ENCODE measurements at regions not wholly inside any gene's neighbourhood (a gene's known extent, or its start where the extent isn't known, plus 50 kb on each side); places are given as distances from the start of the nearest gene placed in this dataset.

DNA sequence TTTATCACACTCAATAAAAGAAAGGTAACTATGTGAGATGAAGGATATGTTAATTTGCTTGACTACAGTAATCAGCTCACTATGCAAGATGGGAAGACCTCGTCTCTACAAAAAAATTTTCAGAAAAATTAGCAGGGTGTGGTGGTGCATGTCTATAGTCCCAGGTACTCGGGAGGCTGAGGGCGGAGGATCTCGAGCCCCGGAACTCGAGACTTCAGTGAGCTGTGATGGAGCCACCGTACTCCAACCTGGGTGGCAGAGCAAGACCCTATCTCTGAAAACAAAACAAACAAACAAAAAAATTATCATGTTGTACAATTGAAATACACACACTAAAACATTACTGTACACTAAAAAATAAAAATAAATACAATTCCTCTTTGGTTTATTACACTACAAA lies 376.7 kb upstream of the KLHL1 start:
- peaks cover 48% of the 10 kb centered on the region for H3K27me3 Mint-ChIP-seq (ENCODE audit: insufficient read depth, unreplicated experiment)
- peaks cover 7% of the 10 kb centered on the region for H3K9me3 Mint-ChIP-seq (ENCODE audit: unreplicated experiment)
- intact Hi-C loops (cut with micrococcal nuclease): no loop called here
- CTCF ChIA-PET: no interaction called here
- POLR2A ChIA-PET: no interaction called here
- no peaks in the 10 kb centered on the region for H3K4me1 Mint-ChIP-seq (ENCODE audit: insufficient read depth, unreplicated experiment)
- no peak overlapping the region for H3K27ac Mint-ChIP-seq (ENCODE audit: low read depth, unreplicated experiment)
- BruUV-seq (replicated peaks): no TSS peak
- H3K4me3 Mint-ChIP-seq (ENCODE audit: unreplicated experiment): no peak overlapping the region
- TF ChIP-seq, protein P1, sequence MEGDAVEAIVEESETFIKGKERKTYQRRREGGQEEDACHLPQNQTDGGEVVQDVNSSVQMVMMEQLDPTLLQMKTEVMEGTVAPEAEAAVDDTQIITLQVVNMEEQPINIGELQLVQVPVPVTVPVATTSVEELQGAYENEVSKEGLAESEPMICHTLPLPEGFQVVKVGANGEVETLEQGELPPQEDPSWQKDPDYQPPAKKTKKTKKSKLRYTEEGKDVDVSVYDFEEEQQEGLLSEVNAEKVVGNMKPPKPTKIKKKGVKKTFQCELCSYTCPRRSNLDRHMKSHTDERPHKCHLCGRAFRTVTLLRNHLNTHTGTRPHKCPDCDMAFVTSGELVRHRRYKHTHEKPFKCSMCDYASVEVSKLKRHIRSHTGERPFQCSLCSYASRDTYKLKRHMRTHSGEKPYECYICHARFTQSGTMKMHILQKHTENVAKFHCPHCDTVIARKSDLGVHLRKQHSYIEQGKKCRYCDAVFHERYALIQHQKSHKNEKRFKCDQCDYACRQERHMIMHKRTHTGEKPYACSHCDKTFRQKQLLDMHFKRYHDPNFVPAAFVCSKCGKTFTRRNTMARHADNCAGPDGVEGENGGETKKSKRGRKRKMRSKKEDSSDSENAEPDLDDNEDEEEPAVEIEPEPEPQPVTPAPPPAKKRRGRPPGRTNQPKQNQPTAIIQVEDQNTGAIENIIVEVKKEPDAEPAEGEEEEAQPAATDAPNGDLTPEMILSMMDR (IDR thresholded peaks at IDR 0.05; ENCODE audit: unreplicated experiment): no peak
- no peaks in the 10 kb centered on the region for H3K36me3 Mint-ChIP-seq (ENCODE audit: insufficient read depth, unreplicated experiment)
- DNase-seq (ENCODE audit: unreplicated experiment): no peak

DNA sequence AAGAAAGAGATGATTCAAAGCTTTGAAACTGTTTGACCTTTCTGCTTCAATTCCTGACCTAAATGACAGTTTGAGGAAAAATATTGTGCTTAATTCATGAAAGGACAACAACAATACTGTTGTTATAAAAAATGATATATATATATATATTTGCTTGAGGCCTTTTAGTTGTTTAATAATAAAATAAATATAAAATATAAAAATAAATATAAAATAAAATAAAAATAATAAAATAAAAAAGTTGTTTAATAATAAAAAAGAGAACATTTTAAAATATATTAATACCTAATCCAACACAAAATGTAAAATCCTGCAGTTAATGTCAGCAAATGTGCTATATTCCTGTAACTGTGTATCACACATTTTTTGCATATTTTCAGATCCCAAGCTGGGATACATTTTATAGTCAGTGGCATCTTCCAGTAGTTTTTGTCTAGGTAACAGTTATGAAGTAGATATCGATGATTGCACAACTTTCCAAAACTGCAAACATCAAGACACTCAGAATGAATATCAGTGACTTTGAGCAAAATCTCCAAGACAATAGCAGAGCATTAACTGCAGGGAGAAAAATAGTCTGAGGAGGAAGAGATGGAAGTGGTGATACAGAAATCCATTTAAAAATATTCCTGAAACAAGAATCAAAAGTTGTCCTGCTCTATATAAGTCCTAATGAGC lies 375.5 kb upstream of the KLHL1 start:
- ChIA-PET POLR2A (no interaction called here), CTCF (no interaction called here)
- Mint-ChIP-seq H3K36me3 (ENCODE audit: insufficient read depth, unreplicated experiment) (no peaks in the 10 kb centered on the region), H3K9me3 (ENCODE audit: unreplicated experiment) (no peaks in the 10 kb centered on the region), H3K27ac (ENCODE audit: low read depth, unreplicated experiment) (no peak overlapping the region), H3K4me3 (ENCODE audit: unreplicated experiment) (no peak overlapping the region), H3K4me1 (ENCODE audit: insufficient read depth, unreplicated experiment) (no peaks in the 10 kb centered on the region), H3K27me3 (ENCODE audit: insufficient read depth, unreplicated experiment) (peaks cover 48% of the 10 kb centered on the region)
- intact Hi-C loops (cut with micrococcal nuclease): no loop called here
- TF ChIP-seq, protein P1 (IDR thresholded peaks at IDR 0.05; ENCODE audit: unreplicated experiment): no peak
- no TSS peak for BruUV-seq (replicated peaks)
- DNase-seq (ENCODE audit: unreplicated experiment): no peak

DNA sequence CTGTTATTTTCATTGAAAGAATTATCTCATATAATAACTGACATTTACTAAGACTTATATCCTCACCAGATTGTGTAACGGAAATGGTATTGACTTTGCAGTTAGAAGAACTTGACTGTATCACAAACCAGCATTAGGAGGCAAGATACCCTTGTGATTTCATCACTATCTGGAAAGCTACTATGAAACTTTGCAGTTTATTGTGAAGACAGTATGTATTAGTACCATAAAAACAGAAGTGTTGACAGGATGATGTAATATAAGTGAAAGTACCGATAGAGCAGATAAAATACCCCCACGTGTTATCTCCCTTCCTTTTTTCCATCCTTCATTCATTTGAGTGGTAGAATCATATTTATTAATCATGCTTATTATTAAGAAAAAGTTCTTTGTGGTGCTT lies 365.7 kb upstream of the KLHL1 start:
- CTCF ChIA-PET: interaction anchor here (0.6 kb wide), 1 partner anchor 133 kb away, joined by 3 read pairs; no protein-coding TSS in a partner anchor
- Mint-ChIP-seq H3K27me3 (ENCODE audit: insufficient read depth, unreplicated experiment) (peaks cover 23% of the 10 kb centered on the region), H3K27ac (ENCODE audit: low read depth, unreplicated experiment) (no peak overlapping the region), H3K4me3 (ENCODE audit: unreplicated experiment) (no peak overlapping the region), H3K9me3 (ENCODE audit: unreplicated experiment) (no peaks in the 10 kb centered on the region), H3K36me3 (ENCODE audit: insufficient read depth, unreplicated experiment) (no peaks in the 10 kb centered on the region), H3K4me1 (ENCODE audit: insufficient read depth, unreplicated experiment) (no peaks in the 10 kb centered on the region)
- intact Hi-C loops (cut with micrococcal nuclease): no loop called here
- TF ChIP-seq, protein P1 (IDR thresholded peaks at IDR 0.05; ENCODE audit: unreplicated experiment): no peak
- no TSS peak for BruUV-seq (replicated peaks)
- DNase-seq (ENCODE audit: unreplicated experiment): no peak
- POLR2A ChIA-PET: no interaction called here

DNA sequence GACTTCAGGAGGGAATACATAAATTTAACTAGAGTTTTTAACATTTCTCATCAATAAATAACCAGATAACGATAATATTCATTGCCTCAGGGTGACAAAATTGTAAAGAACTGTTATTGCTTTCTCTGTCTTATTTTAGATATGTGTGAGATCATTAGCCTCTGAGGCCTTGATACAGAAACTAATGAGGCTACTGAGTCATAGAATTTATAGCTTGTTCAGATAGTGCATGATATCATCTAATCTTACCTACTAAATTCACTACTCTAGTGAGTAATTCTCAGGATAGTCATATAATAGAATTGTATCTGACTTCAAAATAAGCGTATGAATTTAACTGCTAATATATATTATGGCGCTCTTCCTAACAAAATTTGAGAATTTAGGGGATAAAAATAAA lies 360.8 kb upstream of the KLHL1 start:
- ChIA-PET POLR2A (interaction anchor here (0.7 kb wide), 1 partner anchor 151 kb away, joined by 4 read pairs; no protein-coding TSS in a partner anchor), CTCF (no interaction called here)

More for the DNA sequence above, 360.8 kb upstream of the KLHL1 start:
- intact Hi-C loops (cut with micrococcal nuclease): no loop called here
- Mint-ChIP-seq H3K4me3 (ENCODE audit: unreplicated experiment) (no peak overlapping the region), H3K27ac (ENCODE audit: low read depth, unreplicated experiment) (no peak overlapping the region), H3K36me3 (ENCODE audit: insufficient read depth, unreplicated experiment) (no peaks in the 10 kb centered on the region), H3K4me1 (ENCODE audit: insufficient read depth, unreplicated experiment) (no peaks in the 10 kb centered on the region), H3K27me3 (ENCODE audit: insufficient read depth, unreplicated experiment) (peaks cover 23% of the 10 kb centered on the region), H3K9me3 (ENCODE audit: unreplicated experiment) (no peaks in the 10 kb centered on the region)
- BruUV-seq (replicated peaks): no TSS peak
- TF ChIP-seq, protein P1 (IDR thresholded peaks at IDR 0.05; ENCODE audit: unreplicated experiment): no peak
- DNase-seq (ENCODE audit: unreplicated experiment): no peak

All from MCF 10A (cell line).